ENCODE measurements at regions not wholly inside any gene's neighbourhood (a gene's known extent, or its start where the extent isn't known, plus 50 kb on each side); places are given as distances from the start of the nearest gene placed in this dataset.
"Not testable (repeated sequence)": the region's sequence is repeated elsewhere in the genome, so short reads cannot be mapped to it uniquely, and the experiment has no call there.

DNA sequence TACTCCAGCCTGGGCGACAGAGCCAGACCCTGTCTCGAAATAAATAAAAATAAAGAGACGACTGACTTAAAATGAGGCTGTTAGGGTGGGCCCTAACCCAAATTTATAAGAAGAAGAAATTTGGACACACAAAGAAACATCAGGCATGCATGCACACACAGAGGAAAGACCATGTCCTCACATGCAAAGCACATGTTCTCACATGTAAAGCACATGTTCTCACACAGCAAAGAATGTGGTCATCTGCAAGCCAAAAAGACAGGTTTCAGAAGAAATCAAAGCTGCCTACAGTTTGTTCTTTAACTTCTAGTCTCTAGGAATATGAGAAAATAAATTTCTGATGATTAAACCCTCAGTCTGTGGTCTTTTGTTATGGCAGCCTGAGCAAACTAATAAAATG, 132.3 kb upstream of the CRIM1 start:
- no peak for DNase-seq

DNA sequence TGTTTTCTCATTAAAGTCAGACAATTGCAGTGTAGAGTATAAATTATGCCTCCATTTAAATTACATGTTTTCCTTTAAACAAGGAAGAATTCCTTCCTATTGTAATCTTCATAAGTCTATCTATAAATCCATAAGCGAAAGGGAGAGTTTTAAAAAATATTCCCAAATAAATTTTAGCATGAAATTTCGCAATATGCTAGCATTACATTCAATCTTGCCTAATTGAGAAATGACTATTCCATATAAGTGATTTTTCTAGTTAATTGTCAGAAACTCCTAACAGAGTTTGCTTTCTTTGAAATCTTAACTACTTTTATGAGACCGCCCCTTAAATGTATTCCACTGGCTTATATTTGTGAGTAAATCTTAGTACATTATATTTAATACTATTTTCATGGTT, 133.1 kb upstream of the CRIM1 start:
- DNase-seq, result no peak

DNA sequence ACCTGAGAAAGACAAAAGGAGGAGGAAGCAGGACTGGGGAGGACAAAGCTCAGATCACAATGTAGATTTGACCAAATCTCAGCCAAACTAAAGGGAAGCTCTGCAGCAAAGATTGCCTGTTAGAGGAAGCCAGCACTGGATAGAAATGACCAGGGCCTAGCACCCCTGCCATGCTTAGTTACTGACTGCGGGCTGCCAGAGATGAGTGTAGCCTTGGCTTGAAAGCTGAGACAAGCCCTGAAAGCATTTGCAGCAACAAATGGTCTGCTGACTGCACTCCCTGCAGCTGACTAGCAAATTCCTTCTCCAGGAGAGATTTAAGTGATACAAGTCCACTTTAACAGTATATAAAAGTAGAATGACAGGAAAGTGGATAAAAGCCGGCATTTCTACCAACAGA, 140.9 kb upstream of the CRIM1 start:
- DNase-seq, result no peak

DNA sequence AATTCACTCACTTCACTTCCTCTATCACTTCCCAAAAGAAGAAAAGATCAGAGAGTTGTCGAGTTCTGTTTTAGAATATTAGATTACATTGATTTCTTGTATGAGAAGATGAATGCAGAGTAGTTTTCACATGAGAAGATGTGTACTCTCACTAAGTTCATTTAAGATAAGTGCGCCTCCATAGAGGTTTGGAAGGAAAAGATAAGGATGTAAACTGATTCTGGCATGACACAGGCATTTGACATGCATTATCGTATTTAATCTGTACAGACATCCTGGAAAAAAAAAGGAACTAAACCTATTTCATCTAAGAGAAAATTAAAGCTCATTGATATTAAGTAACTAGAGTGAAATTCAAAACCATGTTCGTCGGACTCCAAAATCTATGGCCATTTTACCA, 152.2 kb upstream of the CRIM1 start:
- DNase-seq, result no peak

DNA sequence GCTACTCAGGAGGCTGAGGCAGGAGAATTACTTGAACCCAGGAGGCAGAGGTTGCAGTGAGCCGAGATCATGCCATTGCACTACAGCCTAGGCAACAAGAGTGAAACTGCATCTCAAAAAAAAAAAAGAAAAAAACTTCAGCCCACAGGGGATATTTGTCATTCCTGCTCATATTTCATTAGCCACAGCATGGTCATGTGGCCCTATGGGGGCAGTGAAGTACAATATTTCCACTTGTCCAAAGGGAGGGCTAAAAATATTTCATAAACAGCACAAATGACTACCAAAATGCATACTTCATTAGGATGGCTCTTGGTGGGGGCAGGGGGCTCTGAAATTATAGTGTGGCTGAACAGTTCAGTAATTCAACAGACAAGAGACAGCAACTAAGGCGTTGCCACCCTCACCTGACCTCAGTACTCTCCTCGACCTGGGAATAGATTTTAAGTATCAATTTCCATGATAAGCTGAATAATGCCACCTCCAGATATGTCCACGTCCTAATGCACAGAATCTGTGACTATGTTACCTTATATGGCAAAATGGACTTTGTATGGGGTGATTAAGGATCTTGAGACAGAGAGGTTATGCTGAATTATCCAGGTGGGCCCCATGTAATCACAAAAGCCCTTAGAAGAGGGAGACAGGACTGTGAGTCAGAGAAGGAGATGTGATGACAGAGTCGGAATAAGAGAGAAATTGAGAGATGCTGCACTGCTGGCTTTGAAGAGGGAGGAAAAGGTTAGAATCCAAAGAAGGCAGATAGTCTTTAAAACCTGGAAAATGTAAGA, 158.2 kb upstream of the CRIM1 start:
- no peak for DNase-seq

DNA sequence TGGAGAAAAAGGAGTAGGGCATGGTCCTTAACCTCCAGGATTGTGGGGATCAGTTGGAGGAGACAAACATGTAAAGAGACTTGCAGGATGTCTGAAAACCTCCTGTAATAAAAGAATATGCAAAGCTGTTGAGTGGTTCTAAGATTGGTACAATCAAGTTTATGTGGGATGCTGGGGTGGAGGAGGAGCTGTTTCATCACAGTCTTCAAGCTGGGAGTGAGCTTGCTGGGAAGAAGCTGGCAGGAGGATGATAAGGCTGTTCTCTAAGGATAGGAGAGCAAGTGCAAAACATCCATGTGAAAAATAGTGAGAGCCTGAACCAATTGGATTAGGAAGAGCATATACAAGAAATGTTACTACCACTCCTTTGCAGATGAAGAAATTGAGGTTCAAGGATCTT, 161.9 kb upstream of the CRIM1 start:
- DNase-seq, result no peak

DNA sequence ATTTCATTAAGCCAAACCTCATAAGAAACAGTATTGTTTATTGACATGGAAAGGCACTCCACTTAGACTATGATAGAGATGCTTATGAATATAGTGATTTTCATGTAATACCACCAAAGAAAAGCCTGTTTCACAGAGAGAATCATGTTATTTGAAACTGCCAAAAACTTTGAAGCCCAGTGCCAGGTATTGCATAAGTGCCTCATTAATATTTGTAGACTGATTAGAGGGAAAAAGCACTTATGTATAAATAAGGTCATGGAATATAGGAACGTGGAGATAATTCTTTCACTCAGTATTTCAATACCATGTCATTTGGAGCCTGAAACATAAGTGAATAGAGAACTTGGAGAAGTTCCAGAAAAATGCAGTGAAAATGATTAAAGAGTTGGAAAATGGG, 162.6 kb upstream of the CRIM1 start:
- no peak for DNase-seq

DNA sequence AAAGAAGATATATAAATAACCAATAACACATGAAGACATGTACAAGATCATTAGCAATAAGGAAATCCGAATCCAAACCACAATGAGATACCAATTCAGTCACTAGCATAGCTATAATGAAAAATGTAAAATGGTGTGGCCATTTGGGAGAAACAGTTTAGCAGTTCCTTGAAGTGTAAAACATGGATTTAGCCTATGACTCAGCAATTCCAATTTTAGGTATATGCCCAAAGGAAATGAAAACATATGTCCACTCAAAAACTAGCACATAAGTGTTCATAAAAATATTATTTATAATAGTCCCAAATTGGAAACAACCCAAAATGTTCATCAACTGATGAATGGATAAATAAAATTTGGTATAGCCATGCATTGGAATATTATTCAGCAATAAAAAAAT, 165.5 kb upstream of the CRIM1 start:
- no peak for DNase-seq

DNA sequence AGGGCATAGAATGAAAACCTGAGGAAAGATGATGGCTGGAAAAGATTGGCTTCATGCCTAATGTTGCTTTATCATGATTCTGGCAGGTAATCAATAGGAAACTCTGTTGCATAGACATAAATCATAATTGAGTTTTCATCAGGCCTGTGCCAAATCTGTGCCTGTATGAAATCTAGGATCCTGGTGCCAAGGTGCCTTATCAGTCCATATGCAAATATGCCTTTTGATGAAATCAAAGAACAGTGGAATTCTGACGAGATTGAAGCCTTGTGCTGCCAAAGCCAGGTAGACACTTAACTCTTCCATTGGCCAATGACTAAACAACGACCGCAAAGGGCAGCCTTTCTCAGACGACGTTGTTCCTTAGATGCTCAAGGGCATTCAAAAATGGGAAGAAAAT, 170.0 kb upstream of the CRIM1 start:
- DNase-seq, result no peak

DNA sequence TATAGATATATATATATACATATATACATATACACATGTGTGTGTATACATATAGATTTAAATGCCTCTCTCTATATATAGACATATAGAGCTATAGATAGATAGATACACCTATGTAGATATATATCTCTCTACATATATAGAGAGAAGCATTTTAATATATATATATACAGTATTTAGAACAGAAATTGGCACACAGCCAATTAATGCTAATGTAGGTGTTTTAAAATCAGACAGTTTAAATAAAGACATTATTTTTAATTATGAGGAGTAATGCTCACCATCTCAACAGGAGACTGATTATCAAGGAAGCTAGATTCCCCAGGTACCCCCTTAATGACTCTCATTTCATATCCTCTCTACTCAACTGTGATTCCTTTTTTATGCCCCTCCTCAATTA, 170.7 kb upstream of the CRIM1 start:
- no peak for DNase-seq

DNA sequence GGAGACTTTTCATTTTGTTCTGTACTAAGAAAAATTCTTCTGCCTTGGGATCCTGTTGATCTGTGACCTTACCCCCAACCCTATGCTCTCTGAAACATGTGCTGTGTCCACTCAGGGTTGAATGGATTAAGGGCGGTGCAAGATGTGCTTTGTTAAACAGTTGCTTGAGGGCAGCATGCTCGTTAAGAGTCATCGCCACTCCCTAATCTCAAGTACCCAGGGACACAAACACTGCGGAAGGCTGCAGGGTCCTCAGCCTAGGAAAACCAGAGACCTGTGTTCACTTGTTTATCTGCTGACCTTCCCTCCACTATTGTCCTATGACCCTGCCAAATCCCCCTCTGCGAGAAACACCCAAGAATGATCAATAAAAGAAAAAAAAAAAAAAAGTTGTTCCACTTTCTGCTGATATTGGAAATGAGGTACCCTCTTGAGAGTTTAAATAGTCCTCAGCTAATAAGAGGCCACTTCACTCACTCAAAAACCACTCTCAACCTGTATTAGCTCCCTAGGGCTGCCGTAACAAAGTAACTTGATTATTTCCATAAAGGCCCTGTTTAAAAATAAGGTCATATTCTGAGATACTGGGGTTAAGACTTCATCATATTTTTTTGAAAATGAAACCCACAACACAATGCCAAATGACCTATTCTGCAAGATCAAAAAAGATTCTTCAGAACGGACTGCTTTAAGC, 174.6 kb upstream of the CRIM1 start:
- DNase-seq, result not testable (repeated sequence)

DNA sequence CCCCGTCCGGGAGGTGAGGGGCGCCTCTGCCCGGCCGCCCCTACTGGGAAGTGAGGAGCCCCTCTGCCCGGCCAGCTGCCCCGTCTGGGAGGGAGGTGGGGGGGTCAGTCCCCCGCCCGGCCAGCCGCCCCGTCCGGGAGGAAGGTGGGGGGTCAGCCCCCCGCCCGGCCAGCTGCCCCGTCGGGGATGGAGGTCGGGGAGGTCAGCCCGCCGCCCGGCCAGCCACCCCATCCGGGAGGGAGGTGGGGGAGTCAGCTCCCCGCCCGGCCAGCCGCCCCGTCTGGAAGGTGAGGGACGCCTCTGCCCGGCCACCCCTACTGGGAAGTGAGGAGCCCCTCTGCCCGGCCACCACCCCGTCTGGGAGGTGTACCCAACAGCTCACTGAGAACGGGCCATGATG, 175.3 kb upstream of the CRIM1 start:
- DNase-seq, result not testable (repeated sequence)

DNA sequence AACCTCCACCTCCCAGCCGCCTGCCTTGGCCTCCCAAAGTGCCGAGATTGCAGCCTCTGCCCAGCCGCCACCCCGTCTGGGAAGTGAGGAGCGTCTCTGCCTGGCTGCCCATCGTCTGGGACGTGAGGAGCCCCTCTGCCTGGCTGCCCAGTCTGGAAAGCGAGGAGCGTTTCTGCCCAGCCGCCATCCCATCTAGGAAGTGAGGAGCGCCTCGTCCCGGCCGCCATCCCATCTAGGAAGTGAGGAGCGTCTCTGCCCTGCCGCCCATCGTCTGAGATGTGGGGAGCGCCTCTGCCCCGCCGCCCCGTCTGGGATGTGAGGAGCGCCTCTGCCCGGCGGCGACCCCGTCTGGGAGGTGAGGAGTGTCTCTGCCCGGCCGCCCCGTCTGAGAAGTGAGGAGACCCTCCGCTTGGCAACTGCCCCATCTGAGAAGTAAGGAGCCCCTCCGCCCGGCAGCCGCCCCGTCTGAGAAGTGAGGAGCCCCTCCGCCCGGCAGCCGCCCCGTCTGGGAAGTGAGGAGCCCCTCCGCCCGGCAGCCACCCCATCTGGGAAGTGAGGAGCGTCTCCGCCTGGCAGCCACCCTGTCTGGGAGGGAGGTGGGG, 175.8 kb upstream of the CRIM1 start:
- DNase-seq, result not testable (repeated sequence)

DNA sequence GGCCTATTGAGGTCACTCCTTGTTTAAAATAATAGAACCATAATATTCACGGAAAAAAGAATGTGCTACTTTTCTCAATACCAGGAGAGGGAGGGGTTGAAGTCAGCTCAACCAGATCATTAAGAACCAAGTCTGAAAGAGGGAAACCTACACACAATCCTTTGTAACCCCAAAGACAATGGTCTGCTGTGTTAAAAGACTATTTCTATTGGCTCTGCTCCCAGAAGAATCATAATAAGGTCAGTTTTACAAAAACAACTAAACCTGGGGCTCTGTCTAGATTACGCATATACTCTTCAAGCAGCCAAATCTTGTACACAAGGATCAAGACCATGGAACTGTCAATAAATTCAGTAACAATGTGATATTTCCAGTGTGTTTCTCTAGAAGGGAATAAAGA, 177.2 kb upstream of the CRIM1 start:
- no peak for DNase-seq

DNA sequence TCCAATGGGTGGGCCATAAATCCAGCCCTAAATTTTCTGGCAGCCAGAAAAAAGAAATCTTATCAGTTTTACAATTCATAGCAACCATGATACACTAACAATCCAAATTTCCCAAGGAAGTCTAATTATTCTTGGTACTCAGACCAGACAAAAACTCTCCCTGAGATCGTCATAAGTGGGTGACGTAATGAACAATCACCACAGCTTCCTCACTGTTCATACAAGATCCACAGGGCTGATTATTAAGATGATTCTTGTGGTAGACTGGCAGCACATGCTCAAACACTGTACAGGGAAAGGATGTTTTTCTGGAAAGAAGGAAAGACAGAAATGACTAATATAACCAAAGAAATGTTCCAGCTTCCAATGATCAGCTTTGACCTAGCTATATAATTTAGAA, 178.3 kb upstream of the CRIM1 start:
- no peak for DNase-seq

DNA sequence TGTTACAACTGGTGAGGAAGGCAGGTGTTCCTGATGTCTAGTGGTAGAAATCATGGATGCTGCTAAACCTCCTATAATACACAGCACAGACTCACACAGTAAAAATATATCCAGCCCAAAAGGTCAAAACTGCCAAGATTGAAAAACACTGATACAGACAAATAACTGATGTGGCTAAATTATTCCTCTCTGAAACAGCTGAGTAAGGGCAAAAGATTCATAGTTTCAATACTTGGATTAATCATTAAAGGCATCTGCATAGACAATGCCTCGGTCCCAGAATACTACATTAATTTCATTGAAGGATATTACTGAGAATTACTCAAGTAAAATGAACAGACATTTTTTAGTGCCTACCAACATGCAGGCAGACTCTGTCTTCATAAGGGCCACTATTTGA, 180.7 kb upstream of the CRIM1 start:
- no peak for DNase-seq

DNA sequence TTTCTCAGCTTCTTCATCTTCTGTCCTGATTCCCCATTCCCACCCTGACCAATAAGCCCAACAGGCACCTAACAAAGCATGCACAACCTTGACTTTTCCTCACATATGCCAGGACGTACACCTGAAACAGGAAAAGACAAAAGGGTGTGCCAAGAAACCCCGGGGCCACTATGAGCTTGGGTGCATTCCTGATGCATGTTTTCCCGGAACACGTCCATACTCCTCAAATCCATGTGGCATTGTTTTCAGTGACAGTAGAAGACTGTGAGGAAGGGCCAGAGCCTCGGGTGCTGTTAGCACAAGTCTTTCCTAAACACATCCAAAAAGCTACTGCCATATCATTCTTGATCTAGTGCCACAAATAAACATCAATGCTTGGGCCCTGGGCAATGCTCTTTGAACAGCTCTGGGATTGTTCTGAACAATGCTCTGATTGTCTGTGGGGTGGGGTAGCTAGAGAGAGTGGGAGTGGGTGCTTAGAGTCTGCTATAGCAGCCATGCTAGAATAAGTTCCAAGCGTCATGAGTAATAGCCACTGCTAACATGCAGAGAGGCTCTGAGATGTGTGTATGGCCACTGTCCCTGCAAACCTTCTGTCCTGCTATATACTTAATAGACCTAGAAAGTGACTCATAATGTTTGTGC, 181.7 kb upstream of the CRIM1 start:
- DNase-seq, result no peak

DNA sequence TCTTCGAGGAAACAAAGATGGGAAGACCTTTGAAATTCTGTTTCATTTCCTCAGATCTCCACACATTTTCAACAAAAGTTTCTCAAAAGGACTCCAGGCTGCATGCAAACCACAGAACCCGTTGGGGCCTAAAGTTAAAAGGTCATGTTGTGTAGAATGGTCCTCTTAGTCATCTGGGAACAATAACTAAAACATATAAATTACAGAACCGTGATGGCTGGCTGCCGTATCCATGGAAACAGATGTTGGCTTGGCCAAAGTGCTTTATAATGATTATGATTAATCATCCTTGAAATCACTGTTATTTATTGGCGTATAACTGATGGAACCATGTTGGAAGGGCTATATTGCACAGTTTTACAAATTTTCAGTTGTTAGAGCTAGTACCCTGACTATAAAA, 182.8 kb upstream of the CRIM1 start:
- no peak for DNase-seq

DNA sequence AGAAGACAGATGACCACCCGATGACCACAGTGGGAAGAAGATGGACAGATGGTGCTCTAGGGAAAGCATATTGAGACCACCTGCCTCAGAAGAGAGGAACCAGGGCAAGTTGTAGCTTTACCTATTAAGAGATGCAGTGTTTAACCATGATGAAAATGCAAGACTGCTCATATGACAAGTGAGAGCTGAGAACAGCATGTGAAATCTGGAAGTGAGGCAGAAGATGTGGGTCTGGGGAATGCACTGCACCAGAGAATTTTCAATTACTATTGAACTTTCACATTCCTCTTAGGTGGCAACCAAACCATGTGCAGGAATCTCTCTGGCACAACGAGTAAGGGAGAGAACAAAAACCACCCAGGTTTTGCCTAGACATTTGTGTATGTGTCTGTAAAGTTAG, 184.8 kb upstream of the CRIM1 start:
- DNase-seq, result no peak

DNA sequence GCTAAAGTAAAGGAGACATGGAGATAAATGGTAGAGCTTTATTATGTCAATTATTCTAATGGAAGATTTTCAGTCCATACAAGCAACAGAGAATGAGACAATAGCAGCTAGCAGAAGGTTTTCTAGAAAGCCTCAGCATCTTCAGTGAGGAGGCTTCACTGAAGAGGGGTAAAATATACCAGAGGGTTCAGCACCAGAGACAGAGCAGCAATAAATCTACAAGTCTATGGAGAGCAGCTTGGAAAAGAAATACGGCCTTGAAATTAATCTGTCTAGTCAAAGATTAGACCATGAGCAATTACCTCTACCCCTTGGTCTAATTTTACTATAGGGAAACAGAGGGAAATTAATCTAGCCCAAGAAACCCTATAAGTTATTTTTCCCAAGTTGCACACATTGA, 185.7 kb upstream of the CRIM1 start:
- no peak for DNase-seq

DNA sequence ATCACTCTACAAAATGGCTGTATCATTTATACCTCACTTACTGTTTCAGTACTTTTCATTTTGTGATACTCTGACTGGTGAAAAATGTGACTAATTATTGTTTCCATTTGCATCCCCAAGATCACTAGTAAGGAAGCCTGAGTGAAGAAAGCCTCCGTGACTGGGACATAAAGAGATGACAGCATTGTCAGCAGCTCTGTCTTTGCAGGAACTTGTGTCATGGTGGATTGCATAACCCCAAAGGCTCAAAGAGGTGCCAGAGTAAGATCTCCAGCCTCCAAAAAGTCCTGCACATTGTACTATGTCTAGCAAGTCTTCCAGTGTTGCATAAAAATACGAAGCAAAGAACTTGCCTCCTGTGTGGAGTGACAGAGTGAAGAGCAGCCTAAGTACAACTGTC, 187.5 kb upstream of the CRIM1 start:
- DNase-seq, result no peak

DNA sequence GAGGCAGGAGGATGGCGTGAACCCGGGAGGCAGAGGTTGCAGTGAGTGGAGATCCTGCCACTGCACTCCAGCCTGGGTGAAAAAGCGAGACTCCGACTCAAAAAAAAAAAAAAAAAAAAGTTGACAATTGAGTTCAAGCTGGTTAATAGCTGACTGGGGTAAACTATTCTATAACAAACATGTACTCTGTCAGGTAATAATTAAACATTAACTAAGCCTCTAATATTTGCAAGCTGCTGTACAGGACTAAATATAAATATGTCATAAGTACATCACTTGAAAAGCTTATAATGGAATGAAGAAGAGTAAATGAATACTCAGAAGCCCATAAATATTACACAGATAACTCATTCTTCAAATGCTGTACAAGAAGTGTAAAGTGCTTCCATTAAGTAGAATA, 190.4 kb upstream of the CRIM1 start:
- no peak for DNase-seq

DNA sequence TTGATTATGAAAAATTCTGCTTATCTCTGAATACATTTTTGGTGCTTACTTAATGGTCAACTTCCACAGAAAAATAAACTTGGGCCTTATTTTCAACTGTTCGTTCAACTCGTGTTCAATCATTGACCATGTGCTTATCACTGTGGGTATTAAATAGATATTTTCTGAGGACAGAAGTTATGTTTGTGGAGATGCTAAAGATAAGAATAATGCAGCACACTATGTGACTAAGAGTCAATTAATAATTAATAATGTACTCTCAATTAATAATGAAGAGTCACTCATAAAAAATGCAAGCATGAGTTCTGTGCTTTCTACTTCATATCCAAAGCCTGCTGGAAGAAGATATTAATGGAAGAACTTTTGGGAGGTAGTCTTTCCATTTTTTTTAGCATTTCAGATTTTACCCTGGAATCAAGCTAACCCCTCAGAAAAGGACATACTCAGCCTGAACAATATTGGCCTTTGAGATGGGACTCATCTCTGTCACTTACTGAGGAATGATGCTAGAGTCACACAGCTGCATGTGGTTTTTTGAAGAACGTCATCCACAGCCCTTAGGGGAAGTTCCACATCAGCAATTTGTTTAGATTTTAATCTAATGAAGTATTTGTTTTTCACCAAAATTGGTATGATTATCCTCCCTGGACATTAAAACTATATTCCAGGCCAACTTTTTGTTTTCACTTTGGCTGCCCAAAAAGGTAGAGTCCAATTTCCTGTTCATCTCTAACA, 191.9 kb upstream of the CRIM1 start:
- DNase-seq, result no peak

All from stimulated activated CD4-positive, alpha-beta T cell treated with anti-CD3 and anti-CD28 coated beads, Interleukin-4, amount 100 ng/mL, for 4 hours (primary cell).